HCT116 (cell line): ENCODE measurements at regions not wholly inside any gene's neighbourhood (a gene's known extent, or its start where the extent isn't known, plus 50 kb on each side); places are given as distances from the start of the nearest gene placed in this dataset.

Source experiments
- ATAC-seq: fragments of 200-7000 bp; cut with Tn5 transposase; 2 replicates; pipeline ENCODE4 v1.9.1; 2020; ENCODE audit warnings: mild to moderate bottlenecking, moderate library complexity
- BruUV-seq: library from RNA; stranded (reverse); fragments of 400-500 nt; replicated peaks from 2 replicates; lab custom pipeline; 2021; lab: Mats Ljungman, UMichigan
- CTCF ChIA-PET: fragments of 300-600 bp; sonication (Branson Sonifier 250); formaldehyde crosslinking; loops from one replicate; lab custom pipeline; 2021; ENCODE audit warnings: antibody characterized with exemption; lab: Charles Lee
- POLR2A ChIA-PET: fragments of 300-600, 350-600 bp; sonication (Branson Sonifier 250); formaldehyde crosslinking; loops from one replicate; lab custom pipeline; 2021; ENCODE audit warnings: antibody characterized with exemption; lab: Charles Lee
- RAD21 ChIA-PET, 2 experiments: fragments of 300-600 bp; sonication (Branson Sonifier 250); formaldehyde crosslinking; loops; one replicate each; lab custom pipeline; 2023; ENCODE audit warnings: low total read pairs in 2 of 2; ENCODE audit not compliant: uncharacterized antibody in 2 of 2, unreplicated experiment in 2 of 2, low non-redundant PET in 1 of 2; lab: Charles Lee
- DNase-seq: peaks from one replicate; pipeline ENCODE4 v3.0.0-alpha.2; 2010; ENCODE audit warnings: low read depth, low spot score
- H2AFZ ChIP-seq: fragments of 200-600 bp; shearing (Covaris generic), sonication (generic); 2 replicates; pipeline ENCODE4 v1.6.1; 2017; ENCODE audit warnings: low read depth, mixed run types, mixed read lengths, antibody characterized with exemption, low read length; ENCODE audit not compliant: poor library complexity, severe bottlenecking
- H3K27ac ChIP-seq: 2 replicates; pipeline ENCODE4 v1.5.1; 2012; ENCODE audit warnings: low read depth, low read length
- H3K27me3 ChIP-seq: fragments of 200-600 bp; sonication (generic); 2 replicates; pipeline ENCODE4 v1.6.1; 2016; ENCODE audit warnings: mixed run types, low read length, mixed read lengths; ENCODE audit not compliant: insufficient read depth
- H3K36me3 ChIP-seq, 2 experiments: fragments of 200-500 bp in 1 of 2; fragments of 200-600 bp in 1 of 2; sonication (Bioruptor generic) in 1 of 2; sonication (generic) in 1 of 2; 2 replicates each; pipeline versions ENCODE4 v1.5.1 to v1.6.1; 2014 to 2016; ENCODE audit warnings: low read length in 2 of 2, inconsistent platforms in 1 of 2, mixed read lengths in 1 of 2, mixed run types in 1 of 2; ENCODE audit not compliant: insufficient read depth in 2 of 2, control insufficient read depth in 1 of 2
- H3K4me1 ChIP-seq, 2 experiments: fragments of 200-600 bp in 1 of 2; sonication (generic) in 1 of 2; 2 replicates each; pipeline versions ENCODE4 v1.5.1 to v1.6.1; 2012 to 2017; ENCODE audit warnings: low read length in 2 of 2, inconsistent platforms in 1 of 2, mild to moderate bottlenecking in 1 of 2, mixed read lengths in 1 of 2, mixed run types in 1 of 2, moderate library complexity in 1 of 2; ENCODE audit not compliant: insufficient read depth in 2 of 2, control insufficient read depth in 1 of 2
- H3K4me2 ChIP-seq: fragments of 200-600 bp; sonication (generic); 2 replicates; pipeline ENCODE4 v1.6.1; 2017; ENCODE audit warnings: mixed run types, low read length, mixed read lengths
- H3K4me3 ChIP-seq, 2 experiments: fragments of 200-600 bp in 1 of 2; sonication (generic) in 1 of 2; replicated peaks in 1 of 2; 2 replicates each; pipeline ENCODE4 v1.5.1; 2011 to 2016; ENCODE audit warnings: low read length in 2 of 2, control low read depth in 1 of 2, low read depth in 1 of 2, mild to moderate bottlenecking in 1 of 2, mixed read lengths in 1 of 2, mixed run types in 1 of 2
- H3K79me2 ChIP-seq: fragments of 200-600 bp; sonication (generic); 2 replicates; pipeline ENCODE4 v1.6.1; 2017; ENCODE audit warnings: mild to moderate bottlenecking, mixed run types, low read length, moderate library complexity, mixed read lengths; ENCODE audit not compliant: insufficient read depth
- H3K9ac ChIP-seq: fragments of 200-600 bp; sonication (generic); 2 replicates; pipeline ENCODE4 v1.6.1; 2016; ENCODE audit warnings: low read length, mixed read lengths
- H3K9me2 ChIP-seq: fragments of 200-600 bp; sonication (generic), shearing (Covaris generic); 2 replicates; pipeline ENCODE4 v1.6.1; 2017; ENCODE audit warnings: mixed run types, mild to moderate bottlenecking, moderate library complexity; ENCODE audit not compliant: insufficient read depth
- H3K9me3 ChIP-seq, 2 experiments: fragments of 200-500 bp in 1 of 2; fragments of 200-600 bp in 1 of 2; sonication (Bioruptor generic) in 1 of 2; sonication (generic) in 1 of 2; 2 replicates each; pipeline ENCODE4 v1.6.1; 2014 to 2017; ENCODE audit warnings: low read length in 2 of 2, mixed read lengths in 2 of 2, inconsistent platforms in 1 of 2, low read depth in 1 of 2, mild to moderate bottlenecking in 1 of 2, mixed run types in 1 of 2, moderate library complexity in 1 of 2; ENCODE audit not compliant: control insufficient read depth in 1 of 2, insufficient read depth in 1 of 2
- H4K20me1 ChIP-seq: fragments of 200-600 bp; sonication (generic), shearing (Covaris generic); 2 replicates; pipeline ENCODE4 v1.6.1; 2017; ENCODE audit warnings: mixed run types, mild to moderate bottlenecking, moderate library complexity; ENCODE audit not compliant: insufficient read depth
- CBX3 ChIP-seq: IDR thresholded peaks from 2 replicates; pipeline ENCODE4 v1.6.1; 2012; ENCODE audit warnings: low read depth
- EZH2phosphoT487 ChIP-seq: fragments of 200-600 bp; IDR thresholded peaks from 2 replicates; pipeline ENCODE4 v1.6.1; 2018; ENCODE audit warnings: antibody characterized with exemption, borderline replicate concordance
- RAD21 ChIP-seq: IDR thresholded peaks from 2 replicates; pipeline ENCODE4 v1.6.1; 2012; ENCODE audit warnings: low read depth, mild to moderate bottlenecking
- SP1 ChIP-seq: IDR thresholded peaks from 2 replicates; pipeline ENCODE4 v1.6.1; 2012; ENCODE audit warnings: low read depth
- YY1 ChIP-seq: IDR thresholded peaks from 2 replicates; pipeline ENCODE4 v1.6.1; 2011; ENCODE audit warnings: low read length, low read depth, moderate library complexity, mild to moderate bottlenecking; ENCODE audit not compliant: insufficient replicate concordance; ENCODE audit errors: extremely low read depth
- ZBTB33 ChIP-seq: IDR thresholded peaks from 2 replicates; pipeline ENCODE4 v1.6.1; 2011; ENCODE audit warnings: mild to moderate bottlenecking, low read length, moderate library complexity; ENCODE audit not compliant: insufficient replicate concordance; ENCODE audit errors: extremely low read depth
- ZNF274 ChIP-seq: fragments of 200-500 bp; sonication (Bioruptor generic); IDR thresholded peaks from 2 replicates; pipeline ENCODE4 v1.6.1; 2014; ENCODE audit warnings: mild to moderate bottlenecking, low read depth, low read length, inconsistent platforms
- intact Hi-C: fragments of 100-400 bp; cut with micrococcal nuclease; formaldehyde crosslinking; loops from 2 replicates; pipeline ENCODE4 v1.10.0; 2022
- TF ChIP-seq, protein P1 (sequence below), 3 experiments: fragments of 200-600 bp in 1 of 3; sonication (generic) in 1 of 3; IDR thresholded peaks in 2 of 3; conservative IDR thresholded peaks in 1 of 3; 2 replicates each; pipeline ENCODE4 v1.5.1; 2012 to 2017; ENCODE audit warnings: low read depth in 2 of 3, low read length in 2 of 3, antibody characterized with exemption in 1 of 3, borderline replicate concordance in 1 of 3, control low read depth in 1 of 3, mild to moderate bottlenecking in 1 of 3, mixed read lengths in 1 of 3, mixed run types in 1 of 3, moderate library complexity in 1 of 3; ENCODE audit not compliant: insufficient read depth in 1 of 3
- TF ChIP-seq, protein P2 (sequence below): IDR thresholded peaks from 2 replicates; pipeline ENCODE4 v1.6.1; 2012

GRCh38 chr1:11357276-11357675 is 84.3 kb downstream of the UBIAD1 start (continued):
- TF ChIP-seq, protein P1, sequence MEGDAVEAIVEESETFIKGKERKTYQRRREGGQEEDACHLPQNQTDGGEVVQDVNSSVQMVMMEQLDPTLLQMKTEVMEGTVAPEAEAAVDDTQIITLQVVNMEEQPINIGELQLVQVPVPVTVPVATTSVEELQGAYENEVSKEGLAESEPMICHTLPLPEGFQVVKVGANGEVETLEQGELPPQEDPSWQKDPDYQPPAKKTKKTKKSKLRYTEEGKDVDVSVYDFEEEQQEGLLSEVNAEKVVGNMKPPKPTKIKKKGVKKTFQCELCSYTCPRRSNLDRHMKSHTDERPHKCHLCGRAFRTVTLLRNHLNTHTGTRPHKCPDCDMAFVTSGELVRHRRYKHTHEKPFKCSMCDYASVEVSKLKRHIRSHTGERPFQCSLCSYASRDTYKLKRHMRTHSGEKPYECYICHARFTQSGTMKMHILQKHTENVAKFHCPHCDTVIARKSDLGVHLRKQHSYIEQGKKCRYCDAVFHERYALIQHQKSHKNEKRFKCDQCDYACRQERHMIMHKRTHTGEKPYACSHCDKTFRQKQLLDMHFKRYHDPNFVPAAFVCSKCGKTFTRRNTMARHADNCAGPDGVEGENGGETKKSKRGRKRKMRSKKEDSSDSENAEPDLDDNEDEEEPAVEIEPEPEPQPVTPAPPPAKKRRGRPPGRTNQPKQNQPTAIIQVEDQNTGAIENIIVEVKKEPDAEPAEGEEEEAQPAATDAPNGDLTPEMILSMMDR (IDR thresholded peaks at IDR 0.05 in 2 of 3, conservative IDR thresholded peaks at IDR 0.05 in 1 of 3; ENCODE audit: borderline replicate concordance in 1 of 3, insufficient read depth in 1 of 3, low read depth in 2 of 3, low read length in 2 of 3): no peak

- Histone ChIP-seq H3K9ac (no peak overlapping the region), H3K36me3 (no peaks in the 10 kb centered on the region), H4K20me1 (no peaks in the 10 kb centered on the region), H2AFZ (no peak overlapping the region), H3K79me2 (no peaks in the 10 kb centered on the region), H3K27me3 (0 out of 2 replicates have a peak, but pooled peaks cover 3% of the 10 kb centered on the region), H3K27ac (no peak overlapping the region), H3K9me2 (no peaks in the 10 kb centered on the region), H3K4me3 (no peak overlapping the region), H3K9me3 (no peaks in the 10 kb centered on the region), H3K4me2 (no peak overlapping the region), H3K4me1 (no peaks in the 10 kb centered on the region)
- no TSS peak for BruUV-seq
- POLR2A ChIA-PET: no interaction called here
- ATAC-seq: no peak
- TF ChIP-seq YY1 (no peak), RAD21 (no peak), EZH2phosphoT487 (no peak), ZBTB33 (no peak), CBX3 (no peak), SP1 (no peak), ZNF274 (no peak)
- TF ChIP-seq, protein P2, sequence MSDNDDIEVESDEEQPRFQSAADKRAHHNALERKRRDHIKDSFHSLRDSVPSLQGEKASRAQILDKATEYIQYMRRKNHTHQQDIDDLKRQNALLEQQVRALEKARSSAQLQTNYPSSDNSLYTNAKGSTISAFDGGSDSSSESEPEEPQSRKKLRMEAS: no peak
- TF ChIP-seq, protein P1 (IDR thresholded peaks at IDR 0.05 in 2 of 3, conservative IDR thresholded peaks at IDR 0.05 in 1 of 3; ENCODE audit: borderline replicate concordance in 1 of 3, insufficient read depth in 1 of 3, low read depth in 2 of 3, low read length in 2 of 3): no peak
- RAD21 ChIA-PET: no interaction called here
- no peak for DNase-seq
- intact Hi-C loops: no loop called here
- CTCF ChIA-PET: no interaction called here
Measured at GRCh38 chr1:11358984-11359383, 86.0 kb downstream of the UBIAD1 start.
